GM21367 (cell line): ENCODE measurements at regions not wholly inside any gene's neighbourhood (a gene's known extent, or its start where the extent isn't known, plus 50 kb on each side); places are given as distances from the start of the nearest gene placed in this dataset.

ENCODE experiments used
- ATAC-seq: cut with Tn5 transposase; IDR thresholded peaks from one replicate; pipeline ENCODE4 v1.9.1; 2021; ENCODE audit not compliant: unreplicated experiment

DNA sequence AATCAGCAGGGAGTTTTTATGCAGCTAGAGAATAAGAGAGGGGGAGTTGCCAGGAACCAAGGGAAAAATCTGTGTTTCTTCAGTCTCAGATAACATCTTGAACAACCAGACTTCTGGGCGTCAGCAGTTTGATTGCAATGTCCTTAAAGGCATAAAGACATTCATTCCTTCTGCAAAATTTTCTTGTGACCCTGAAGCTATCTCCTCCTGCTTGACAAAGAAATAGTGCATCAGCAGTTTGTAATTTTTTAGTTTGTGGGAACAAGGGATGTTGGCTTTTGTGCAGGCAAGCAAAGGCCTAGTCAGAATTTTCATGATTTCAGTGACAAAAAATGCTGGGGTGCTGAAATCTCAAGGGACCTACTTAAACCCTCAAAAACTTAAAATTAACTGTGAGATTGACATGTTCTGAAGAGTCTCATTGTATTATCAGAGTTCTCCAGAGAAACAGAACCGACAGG, 125.8 kb upstream of the UNC5C start:
- no peak for ATAC-seq

DNA sequence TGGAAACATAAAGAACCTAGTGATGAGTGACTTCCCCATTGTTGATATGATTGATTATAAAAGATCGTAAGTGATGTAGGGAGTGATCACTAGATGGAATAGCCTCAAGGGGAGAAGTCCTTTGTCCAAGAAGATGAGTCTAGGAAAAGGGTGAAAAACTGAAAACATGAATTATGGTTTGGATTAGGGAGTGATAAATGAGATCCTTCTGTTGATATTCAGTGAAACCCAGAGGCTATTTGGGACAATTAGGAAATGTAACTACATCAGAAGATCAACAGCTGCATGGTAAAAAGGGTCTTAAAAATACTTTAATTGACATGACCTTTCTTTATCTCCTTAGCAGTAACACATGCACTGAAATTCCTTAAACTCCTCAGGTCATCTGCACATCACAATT, 124.0 kb upstream of the UNC5C start:
- ATAC-seq = no peak

DNA sequence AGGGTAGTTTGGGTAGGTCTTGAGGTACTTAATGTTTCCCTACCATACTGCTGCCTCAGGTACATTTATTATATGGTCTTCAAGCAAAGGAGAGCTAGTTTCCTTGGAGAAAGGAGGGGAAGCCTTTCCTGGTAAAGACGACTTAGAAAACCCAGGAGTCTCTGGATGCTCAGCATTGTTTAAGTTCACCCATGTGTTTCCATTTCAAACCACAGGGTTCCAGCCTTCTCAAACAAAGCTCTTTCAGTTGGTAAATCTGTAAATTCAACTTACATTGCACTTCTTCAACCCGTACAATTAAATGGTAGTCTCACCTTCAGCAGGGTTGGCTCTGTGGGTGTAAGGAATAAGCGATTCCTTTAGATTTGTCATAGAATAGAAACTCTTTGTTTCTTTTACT, 111.9 kb upstream of the UNC5C start:
- no peak for ATAC-seq

DNA sequence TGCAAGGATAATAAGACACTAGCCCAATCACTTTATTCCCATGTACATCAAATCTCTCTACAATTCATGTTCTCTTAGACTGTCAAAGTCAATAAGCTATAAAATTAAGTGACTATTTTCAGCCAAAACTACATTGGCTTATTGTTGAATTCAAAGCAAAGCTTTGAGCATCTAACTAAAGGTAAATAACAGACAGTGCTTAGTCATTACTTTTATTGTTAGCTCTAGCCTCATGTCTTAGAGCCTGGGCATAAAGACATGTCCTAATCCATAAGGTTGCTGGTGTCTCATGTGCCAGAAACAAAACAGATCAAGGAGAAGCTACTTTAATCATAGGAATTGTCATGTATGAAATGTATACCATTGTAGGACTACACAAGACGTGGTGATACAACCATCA, 103.1 kb upstream of the UNC5C start:
- no peak for ATAC-seq

DNA sequence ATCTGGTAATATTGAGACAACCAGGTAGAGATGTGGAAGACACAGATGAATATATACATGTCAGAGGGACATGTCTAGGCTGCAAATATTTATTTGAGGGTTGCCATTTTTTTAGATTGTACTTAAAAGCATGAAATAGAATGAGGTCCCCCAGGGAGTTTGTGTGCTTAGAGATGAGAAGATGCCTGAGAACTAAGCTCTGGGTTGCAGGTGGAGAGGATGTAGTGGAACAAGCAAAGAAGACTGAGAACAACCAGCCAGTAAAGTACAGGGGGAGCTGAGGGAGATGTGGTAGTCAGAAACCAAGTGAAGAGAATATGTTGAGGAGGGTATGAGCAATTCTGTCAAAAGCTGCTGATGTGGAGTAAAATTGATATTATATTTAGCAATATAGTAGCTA, 95.6 kb upstream of the UNC5C start:
- no peak for ATAC-seq

DNA sequence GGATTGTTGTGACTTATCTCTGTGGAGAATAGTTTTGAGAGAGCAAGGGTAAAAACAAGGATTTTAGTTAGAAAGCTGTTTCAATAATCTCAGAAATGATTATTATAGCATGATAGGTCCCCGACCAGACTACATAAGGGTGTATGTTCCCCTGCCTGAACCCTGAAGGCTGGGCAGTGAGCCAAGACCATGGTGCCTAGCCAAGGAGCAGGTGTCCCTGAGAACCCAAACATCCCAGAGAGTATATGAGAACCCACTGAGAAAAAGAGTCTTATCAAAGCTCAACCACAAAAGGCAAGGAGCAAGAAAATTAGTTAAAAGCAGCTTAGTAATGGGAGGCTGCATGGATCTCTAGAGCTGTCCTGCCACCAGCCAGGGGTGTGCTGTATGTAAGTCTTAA, 94.9 kb upstream of the UNC5C start:
- no peak for ATAC-seq

DNA sequence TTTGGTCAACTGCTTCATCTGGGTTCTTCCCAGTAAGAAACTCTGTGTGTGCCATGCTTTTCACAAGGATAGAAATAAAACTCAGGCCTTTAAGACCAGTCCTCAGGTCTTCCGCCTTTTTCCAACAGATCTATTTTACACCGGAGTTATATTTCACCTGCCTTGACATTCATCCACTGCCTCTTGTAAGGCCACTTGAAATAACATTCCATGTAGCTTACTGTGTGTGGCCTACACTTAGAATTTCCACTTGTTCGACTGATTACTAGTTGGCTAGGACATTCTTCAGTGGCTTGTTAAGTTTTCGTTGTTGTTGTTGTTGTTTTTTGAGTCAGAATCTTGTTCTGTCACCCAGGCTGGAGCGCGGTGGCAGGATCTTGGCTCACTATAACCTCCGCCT, 92.8 kb upstream of the UNC5C start:
- ATAC-seq = no peak

DNA sequence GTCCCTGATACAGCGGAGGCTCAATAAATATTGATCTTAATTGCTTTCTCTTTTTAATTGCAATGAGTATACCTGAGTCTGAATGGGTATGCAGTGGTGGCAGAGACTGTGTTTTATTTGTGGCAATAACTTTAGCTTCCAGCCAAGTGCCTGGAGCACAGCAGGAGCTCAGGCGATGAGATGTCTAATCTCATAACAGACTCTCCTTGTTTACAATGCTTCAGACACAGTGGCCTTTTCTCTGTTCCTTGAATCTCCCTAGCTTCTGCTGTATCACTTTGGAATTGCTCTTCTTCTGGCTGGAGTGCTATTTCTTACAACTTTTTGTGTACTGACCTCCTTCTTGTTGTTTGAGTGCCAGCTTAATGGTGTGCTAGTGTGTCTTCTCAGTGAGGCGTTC, 91.5 kb upstream of the UNC5C start:
- ATAC-seq = no peak

DNA sequence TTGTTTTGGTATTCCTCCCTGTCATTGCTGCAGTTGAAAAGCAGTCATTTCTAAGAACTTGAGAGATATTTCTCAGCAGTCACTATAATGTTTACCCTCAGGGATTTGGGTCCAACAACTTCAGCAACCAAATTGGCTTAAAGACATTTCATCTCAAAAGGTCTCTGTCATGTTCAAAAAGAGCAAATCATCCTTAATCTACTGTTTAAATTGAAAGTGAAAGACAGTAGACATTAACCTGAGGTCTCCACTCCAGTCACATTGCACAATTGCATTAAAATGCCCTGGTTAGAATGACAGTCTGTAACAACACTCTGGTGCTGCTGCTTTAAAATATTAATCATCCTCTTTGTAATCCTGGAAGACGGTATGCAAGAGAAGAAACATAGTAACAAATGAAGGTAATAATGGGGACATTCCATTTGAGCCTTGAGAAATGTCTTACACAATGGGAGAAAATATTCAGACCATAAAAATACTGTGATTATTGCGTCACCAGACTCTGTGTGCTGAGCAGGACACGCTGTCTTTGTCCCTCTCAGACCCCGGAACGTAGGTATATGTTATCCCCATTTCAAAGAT, 90.2 kb upstream of the UNC5C start:
- no peak for ATAC-seq

DNA sequence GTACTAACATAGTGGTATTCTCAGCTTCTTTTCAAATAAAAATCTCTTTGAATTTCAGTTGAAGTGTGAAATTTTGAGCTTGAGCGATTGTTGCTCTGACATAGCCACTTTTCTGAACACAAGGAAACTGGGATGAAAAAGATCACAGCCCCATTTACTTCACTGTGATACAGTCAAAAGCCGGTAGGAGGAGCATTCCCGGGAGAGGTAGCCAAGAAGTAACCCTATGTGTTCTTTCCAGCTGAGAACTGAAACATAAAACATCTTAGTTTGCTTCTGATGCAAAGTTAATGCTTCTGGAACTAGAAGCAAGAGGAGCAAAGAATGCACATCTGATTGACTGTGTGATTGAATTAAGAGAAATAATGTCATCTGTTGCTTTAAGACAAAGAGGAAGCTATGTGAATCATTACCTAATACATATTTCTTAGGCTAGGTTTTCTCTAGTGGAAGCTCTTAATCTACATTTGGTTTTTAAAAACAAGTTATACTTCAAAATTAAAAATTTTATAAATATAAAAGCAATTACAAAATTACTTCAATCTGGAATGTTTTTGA, 88.3 kb upstream of the UNC5C start:
- no peak for ATAC-seq

DNA sequence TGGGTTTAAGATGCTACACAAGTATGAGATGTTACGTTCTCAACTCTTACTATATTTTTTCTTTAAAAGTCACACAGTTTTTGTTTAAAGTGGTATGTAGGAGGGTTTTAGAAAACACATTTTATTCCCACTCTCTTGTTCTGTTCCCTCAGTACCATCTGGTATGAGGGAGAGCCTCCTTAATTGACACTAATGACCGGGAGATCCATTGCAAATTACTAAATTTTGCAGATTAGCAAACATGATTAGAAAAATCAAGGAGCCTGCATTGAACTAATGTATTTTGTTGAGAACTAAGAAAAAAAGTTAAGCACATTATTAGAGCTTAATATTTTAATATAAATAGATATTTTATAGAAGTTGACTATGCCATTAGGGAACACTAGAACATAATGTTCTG, 87.3 kb upstream of the UNC5C start:
- ATAC-seq = no peak

DNA sequence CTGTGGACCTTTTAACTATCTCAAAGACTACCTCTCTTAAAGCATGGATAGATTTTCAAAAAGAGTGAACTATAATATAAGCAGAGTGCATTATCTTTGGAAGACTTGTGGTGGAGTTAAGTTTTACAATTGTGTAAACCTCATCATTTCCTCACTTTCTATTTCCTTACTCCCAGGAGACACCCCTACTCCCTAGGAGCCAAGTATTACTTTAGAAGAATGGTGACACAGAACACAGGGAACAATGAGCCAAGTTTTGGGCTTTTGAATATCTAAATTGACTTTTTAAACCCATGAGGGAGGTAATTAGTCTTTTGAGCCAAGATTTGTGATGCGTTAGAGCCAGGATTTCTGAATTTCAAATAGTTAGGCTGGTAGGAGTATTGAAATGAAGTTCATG, 78.9 kb upstream of the UNC5C start:
- no peak for ATAC-seq

DNA sequence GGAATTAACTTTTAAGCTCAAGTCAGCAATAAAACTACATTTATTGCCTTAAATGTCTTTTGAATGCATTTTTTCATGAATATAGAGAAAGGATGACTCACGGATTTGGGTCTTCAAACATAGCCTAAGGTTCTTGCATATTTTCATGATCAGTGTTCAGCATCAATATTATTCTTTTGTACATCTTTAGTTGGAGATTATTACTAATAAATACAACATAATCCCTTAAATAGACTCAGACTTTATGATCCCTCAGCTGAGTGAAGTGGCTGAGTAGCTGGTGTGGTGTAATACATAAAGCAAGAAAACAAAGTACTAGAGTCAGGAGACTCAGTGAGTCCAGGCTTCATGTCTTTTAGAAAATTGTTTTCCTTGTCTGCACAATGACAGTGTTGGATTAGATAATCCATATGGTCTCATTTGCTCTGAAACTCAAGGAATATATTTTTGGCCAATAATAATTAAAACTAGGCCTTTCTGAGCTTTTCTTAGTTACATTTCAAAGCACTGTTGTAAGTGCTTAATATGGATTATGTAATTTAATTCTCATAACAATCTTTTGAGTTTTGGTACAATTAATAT, 78.3 kb upstream of the UNC5C start:
- ATAC-seq = no peak

DNA sequence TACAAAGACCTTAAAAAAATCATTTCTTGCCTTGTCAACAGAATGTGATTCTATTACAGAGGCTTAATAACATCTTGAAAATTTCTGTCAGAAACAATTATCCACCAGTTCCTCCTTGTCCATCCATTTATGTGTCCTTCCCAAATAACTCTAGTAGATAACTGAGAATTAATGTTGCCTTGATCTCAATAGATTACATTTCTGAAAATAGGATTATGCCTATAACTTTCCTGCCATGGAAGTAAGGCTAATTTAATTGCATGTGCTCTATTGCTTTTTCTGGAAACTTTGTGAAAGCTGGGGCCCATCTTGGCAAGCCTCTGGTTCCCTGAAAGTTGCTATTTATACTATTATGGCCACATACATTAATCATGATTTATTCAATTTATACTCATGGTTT, 76.2 kb upstream of the UNC5C start:
- ATAC-seq = no peak

DNA sequence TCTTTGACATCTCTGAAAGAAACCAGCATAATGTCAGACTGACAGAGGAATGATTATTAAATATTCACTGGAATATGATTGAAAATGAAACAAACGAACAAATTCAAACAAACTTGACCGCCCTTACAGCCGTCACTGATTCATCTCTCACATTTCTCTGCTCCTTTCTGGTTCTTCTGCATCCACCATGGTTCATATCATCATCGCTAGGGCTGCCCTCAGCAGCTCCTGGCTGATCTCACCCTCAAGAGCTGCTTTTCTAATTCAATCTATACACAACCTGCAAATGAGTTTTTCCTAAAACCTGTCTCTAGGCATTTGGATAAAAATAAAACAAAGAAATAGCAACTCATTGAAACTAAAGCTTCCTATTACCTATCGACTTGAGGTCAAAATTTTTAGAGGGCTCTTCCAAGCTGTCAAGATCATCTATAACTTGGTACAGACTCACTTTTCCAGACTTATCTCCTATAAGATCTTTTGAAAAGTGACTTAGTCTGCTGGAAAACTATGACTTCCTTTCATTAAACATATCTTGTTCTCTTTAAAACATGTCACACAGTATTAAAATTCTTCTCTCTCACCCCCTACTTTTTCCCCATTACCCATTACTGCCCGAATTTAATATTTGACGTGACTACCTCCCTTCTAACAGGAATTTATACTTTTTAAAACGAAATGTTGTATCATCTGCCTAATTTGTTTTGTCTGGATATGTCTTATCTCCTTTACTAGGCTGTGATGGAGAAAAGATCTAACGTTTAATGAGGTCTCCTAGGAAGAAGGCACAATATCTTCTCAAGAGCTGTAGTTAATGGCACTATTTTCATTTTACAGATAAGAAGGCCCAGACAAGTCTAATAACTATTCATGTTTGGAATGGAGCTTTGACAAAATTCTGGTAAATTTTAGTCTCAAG, 71.0 kb upstream of the UNC5C start:
- ATAC-seq = no peak

DNA sequence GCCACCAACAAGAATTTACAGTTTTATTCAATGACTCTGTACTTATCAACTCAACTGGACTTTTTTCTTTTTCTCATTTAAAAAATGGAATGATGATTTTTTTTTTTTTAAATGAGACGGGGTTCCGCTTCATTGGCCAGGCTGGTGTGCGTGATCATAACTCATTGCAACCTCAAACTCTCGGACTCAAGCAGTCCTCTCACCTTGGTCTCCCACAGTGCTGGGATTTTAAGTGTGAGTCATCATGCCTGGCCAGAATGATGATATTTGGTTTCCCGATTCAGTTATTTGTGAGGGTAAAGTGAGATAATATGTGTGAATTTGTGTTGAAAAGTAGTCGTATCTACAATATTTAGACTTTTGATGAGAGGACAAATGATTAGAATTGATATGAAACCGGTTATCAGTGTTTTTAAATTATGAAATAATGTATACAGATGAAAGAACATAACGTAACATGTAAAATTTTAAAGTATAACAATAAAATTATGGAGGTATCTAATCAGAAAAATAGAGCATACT, 66.0 kb upstream of the UNC5C start:
- no peak for ATAC-seq

DNA sequence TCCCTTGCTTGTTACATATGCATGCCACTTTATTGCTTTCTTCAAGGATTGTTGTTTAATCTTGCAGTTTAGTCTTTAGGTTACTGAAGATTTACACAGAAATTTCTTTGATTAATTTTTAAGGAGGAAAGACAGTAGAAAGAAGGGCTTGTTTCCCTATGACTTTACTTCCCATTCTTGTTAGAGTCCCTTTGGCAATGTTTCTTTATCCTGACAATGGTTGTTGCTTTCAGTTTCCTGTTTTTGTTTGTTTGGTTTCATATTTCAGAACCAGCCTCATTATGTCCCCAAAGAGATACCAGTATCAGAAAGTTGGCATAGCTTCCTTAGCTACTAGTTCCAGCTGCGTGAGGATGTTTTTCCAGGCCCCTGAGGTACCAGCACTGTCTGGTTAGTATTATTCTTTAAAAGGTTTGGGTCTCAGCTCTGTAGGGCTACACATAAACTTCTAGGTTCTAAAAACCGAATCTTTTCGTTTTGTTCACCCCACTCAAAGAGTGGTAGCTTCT, 61.3 kb upstream of the UNC5C start:
- no peak for ATAC-seq

DNA sequence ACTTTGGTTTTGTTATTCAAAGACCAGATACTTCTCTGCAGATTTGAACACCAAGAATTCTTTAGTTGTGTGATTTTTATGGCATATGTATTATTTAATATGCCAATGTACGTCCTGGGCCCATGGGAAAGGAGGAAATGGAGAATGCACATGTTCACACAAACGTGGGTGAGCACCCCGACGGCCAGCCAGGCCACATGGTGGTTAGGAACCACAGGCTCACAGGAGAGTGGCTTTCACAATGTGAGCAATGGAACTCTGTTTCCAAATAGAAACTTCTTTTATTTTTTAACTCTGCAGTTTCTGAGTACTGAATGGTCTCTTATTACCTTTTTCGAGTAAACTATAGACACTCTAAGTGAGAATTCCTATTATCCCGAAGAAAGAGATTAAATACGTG, 58.0 kb upstream of the UNC5C start:
- no peak for ATAC-seq

DNA sequence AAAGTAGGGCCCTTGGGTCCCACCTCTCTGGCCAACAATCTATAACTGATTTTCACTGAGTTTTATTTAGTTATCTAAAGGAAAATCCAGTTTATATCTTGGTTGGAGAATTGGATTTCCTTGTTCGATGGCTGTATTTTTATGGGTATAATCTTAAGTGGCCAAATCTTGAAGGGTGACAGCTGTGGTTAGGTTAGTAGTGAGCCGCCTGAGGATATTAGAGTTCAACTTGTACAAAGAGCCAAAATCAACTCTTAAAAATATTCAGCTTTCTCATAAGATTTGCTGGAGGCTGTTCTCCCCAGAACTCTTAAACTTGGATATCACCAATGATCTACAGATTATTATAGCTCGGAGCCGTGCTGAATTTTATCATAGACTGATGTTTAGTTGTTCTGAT, 54.6 kb upstream of the UNC5C start:
- no peak for ATAC-seq

DNA sequence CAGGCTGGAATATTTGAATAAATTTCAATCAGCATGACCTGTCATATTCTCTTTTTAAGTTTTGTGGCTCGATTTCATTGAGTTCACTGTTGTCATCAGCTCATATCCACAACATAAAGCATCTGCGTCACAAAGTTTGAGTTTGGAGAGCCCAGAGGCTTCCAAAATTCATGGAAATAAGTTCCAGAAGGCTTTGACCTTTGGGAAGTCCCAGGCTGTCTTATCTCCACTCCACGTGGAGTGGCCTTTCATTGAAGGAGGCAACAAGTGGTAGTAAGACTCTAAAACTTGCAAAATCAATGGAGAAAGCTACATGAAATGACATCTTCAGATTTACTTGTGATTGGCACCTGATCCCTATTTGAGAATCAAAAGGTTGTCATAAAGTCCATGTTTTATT, 54.1 kb upstream of the UNC5C start:
- no peak for ATAC-seq

DNA sequence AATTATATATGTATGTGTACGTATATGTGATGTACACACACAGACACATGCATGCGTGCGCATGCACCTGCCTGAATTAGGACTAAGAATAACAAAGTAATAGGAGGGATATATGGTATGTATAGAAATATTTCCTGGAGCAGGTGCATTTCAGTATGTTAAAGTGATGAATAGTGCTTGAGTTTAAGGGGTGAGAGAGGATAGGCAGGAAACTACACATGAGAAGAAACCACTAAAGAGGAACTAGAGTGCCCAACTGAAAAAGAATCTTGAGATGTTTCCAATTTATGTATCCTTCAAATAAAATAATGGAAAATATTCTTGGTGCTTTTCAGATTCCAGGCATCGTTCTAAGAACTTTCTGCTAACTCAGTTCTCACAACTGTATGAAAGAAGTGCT, 52.6 kb upstream of the UNC5C start:
- no peak for ATAC-seq
